NT2/D1 (cell line): ENCODE measurements at regions not wholly inside any gene's neighbourhood (a gene's known extent, or its start where the extent isn't known, plus 50 kb on each side); places are given as distances from the start of the nearest gene placed in this dataset.

Experiments
- DNase-seq: peaks from one replicate; pipeline ENCODE4 v3.0.0-alpha.2; 2011; ENCODE audit warnings: low read depth, low spot score
- H3K27me3 ChIP-seq: 2 replicates; pipeline ENCODE4 v1.6.0; 2011; ENCODE audit warnings: mild to moderate bottlenecking; ENCODE audit not compliant: insufficient read length, insufficient read depth
- H3K36me3 ChIP-seq: 2 replicates; pipeline ENCODE4 v1.6.1; 2011; ENCODE audit warnings: mild to moderate bottlenecking, low read length, mixed read lengths; ENCODE audit not compliant: insufficient read depth, insufficient read length
- H3K4me1 ChIP-seq: 2 replicates; pipeline ENCODE4 v1.5.1; 2011; ENCODE audit not compliant: insufficient read depth, insufficient read length
- H3K4me3 ChIP-seq: 2 replicates; pipeline ENCODE4 v1.5.1; 2011; ENCODE audit warnings: low read depth; ENCODE audit not compliant: insufficient read length
- H3K9ac ChIP-seq: 2 replicates; pipeline ENCODE4 v1.6.0; 2011; ENCODE audit warnings: low read depth; ENCODE audit not compliant: insufficient read length
- H3K9me3 ChIP-seq: 2 replicates; pipeline ENCODE4 v1.5.1; 2011; ENCODE audit warnings: mild to moderate bottlenecking, low read length; ENCODE audit not compliant: insufficient read depth
- SUZ12 ChIP-seq: IDR thresholded peaks from 2 replicates; pipeline ENCODE4 v1.6.1; 2011; ENCODE audit not compliant: insufficient read length, insufficient read depth; ENCODE audit errors: extremely low read depth
- YY1 ChIP-seq: IDR thresholded peaks from 2 replicates; pipeline ENCODE4 v1.6.1; 2011; ENCODE audit not compliant: insufficient read length, insufficient read depth
- ZNF274 ChIP-seq: IDR thresholded peaks from 2 replicates; pipeline ENCODE4 v1.6.1; 2011; ENCODE audit warnings: mild to moderate bottlenecking, low read depth, low read length

DNA sequence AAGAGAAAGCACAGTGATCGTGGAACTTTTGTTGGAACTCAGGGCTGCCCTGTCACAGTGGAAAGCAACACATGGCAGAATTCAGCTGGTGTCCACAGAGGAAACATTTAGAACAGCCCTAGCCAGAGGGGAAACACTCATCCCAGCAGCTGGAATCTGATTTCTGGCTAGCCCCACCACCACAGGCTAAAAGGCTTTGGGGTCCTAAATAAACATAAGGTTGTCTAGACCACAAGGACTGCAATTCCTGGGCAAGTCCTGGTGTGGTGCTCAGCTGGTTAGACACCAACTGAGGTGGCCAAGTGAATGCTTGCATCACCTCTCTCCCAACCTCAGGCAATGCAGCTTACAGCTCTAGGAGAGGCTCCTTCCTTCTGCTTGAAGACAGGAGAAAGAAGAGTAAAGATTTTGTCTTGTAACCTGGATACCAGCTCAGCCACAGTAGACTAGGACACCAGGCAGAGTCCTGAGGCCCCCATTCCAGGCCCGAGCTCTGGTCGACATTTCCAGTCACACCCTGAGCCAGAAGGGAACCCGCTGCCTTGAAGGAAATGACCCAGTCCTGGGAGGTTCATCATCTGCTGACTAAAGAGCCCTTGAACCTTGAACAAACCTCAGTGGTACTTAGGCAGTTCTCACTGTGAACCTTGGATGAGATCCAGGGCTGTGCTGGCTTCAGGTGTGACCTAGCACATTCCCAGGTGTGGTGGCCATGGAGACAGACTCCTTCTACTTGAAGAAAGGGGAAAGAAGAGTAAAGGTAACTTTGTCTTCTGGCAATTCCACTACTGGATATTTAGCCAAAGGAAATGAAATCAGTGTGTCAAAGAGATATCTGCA, 85.4 kb upstream of the PLXNC1 start:
- DNase-seq, result no peak
- TF ChIP-seq YY1 (no peak), ZNF274 (no peak), SUZ12 (no peak)
- no peaks in the 10 kb centered on the region for H3K4me1 ChIP-seq
- H3K27me3 ChIP-seq, result no peaks in the 10 kb centered on the region
- no peak overlapping the region for H3K9ac ChIP-seq
- no peaks in the 10 kb centered on the region for H3K36me3 ChIP-seq
- H3K9me3 ChIP-seq, result no peaks in the 10 kb centered on the region; the same call in 1 of the 2 replicates
- no peak overlapping the region for H3K4me3 ChIP-seq

DNA sequence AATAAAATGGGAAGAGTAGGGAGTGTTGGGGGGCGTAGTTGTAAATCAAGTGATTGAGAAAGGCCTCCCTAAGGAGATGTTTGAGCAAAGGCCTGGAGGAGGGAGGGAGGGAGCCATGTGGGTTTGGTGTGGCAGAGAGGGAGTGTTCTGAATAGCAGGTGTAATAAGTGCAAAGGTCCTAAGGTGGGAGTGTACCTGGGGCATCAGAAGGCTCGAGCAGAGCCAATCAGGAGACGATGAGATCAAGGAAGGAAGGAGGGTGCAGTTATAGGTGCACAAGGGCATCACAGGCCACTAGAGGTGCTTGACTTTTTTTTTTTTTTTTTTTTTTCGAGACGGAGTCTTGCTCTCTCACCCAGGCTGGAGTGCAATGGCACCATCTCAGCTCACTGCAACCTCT, 77.9 kb upstream of the PLXNC1 start:
- Histone ChIP-seq H3K9ac (no peak overlapping the region), H3K27me3 (no peaks in the 10 kb centered on the region), H3K4me3 (no peak overlapping the region), H3K9me3 (no peaks in the 10 kb centered on the region), H3K4me1 (no peaks in the 10 kb centered on the region), H3K36me3 (no peaks in the 10 kb centered on the region)
- DNase-seq, result no peak
- TF ChIP-seq SUZ12 (no peak), YY1 (no peak), ZNF274 (no peak)

DNA sequence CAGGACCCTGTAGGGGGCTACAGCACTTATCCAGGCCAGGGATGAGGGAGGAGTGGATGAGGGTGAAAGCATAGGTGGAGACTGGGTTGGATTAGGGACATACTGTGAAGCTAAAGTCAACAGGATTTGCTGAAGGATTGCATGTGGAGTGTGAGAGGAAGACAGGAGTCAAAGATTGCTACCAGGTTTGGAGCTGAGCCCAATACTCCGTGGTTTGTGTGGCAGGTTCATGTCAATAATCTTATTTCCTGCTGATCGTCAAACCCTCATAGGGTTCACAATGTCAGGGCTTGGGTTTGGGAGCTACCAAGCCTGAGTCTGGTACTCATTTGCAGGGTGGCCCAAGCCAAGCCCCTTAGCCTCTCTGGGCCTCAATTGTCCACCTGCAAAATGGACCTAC, 77.1 kb upstream of the PLXNC1 start:
- no peaks in the 10 kb centered on the region for H3K27me3 ChIP-seq
- DNase-seq, result no peak
- H3K9ac ChIP-seq, result no peak overlapping the region
- H3K4me3 ChIP-seq, result no peak overlapping the region
- H3K4me1 ChIP-seq, result no peaks in the 10 kb centered on the region
- H3K36me3 ChIP-seq, result no peaks in the 10 kb centered on the region
- no peak for TF ChIP-seq ZNF274
- no peak for TF ChIP-seq SUZ12
- no peak for TF ChIP-seq YY1
- H3K9me3 ChIP-seq, result no peaks in the 10 kb centered on the region

DNA sequence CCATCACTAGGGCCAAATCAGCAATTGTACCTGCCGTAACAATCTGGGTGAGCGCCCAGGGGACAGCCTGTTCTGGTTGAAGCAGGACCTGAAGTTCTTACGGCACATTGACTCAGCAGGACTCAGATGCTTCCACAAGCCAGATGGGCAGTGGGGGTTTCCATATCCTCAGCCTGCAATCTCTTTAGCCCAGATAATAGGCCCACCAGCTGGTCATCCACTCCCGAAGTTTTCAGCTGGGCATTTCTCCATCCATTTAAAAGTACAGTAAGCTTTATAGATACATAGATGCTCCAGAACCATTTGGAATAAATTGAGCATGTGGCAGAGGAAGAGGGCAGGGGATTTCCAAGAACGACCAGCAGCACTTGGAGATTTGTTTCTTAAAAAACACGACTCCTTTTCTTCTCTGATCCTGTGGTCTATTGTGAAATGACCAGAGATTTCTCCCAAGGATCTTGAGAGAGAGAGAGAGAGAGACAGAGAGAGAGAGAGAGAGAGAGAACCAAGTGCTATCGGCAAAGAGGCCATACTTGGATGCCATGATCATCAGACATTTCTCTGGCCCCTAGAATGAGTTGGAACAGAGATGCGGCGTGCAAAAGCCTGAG, 74.8 kb upstream of the PLXNC1 start:
- Histone ChIP-seq H3K9ac (no peak overlapping the region), H3K4me3 (no peak overlapping the region), H3K4me1 (no peaks in the 10 kb centered on the region), H3K36me3 (no peaks in the 10 kb centered on the region), H3K27me3 (no peaks in the 10 kb centered on the region), H3K9me3 (no peaks in the 10 kb centered on the region)
- TF ChIP-seq YY1 (no peak), SUZ12 (no peak), ZNF274 (no peak)
- DNase-seq, result no peak

DNA sequence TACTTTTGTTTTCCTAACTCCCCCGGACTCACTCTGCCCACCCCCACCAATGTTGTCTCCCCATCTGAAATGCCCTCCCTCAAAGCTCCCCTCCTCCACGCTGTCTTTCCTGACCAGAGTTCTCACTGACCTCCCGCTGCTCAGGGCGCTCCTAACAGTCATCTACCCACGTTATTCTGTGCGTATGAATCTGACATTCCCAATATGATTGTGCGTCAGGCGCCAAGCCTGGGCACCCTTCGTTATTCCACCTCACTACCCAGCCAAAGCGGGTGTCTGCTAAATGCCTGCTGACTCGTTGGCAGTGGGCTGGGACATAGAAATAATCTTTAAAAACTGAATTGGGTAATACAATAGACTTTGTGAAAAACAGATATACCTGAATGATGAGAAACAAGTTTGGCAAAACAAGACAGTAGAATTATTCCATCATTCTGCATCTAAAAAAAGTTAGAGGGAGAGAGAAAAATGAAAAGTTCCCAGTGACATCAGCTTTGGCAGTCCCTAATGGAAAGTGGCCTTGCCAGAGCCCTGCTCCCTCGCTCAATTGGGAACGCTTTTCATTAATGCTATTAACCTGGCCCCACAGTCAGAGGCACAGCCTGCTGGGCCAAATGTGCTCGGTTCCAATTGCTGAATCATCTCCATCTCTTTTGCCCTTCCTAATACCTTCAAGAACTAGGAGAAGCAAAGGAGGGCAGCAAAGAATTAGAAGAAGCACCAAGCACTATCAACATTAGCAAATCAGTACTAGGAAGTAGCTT, 74.0 kb upstream of the PLXNC1 start:
- H3K9me3 ChIP-seq, result no peaks in the 10 kb centered on the region

DNA sequence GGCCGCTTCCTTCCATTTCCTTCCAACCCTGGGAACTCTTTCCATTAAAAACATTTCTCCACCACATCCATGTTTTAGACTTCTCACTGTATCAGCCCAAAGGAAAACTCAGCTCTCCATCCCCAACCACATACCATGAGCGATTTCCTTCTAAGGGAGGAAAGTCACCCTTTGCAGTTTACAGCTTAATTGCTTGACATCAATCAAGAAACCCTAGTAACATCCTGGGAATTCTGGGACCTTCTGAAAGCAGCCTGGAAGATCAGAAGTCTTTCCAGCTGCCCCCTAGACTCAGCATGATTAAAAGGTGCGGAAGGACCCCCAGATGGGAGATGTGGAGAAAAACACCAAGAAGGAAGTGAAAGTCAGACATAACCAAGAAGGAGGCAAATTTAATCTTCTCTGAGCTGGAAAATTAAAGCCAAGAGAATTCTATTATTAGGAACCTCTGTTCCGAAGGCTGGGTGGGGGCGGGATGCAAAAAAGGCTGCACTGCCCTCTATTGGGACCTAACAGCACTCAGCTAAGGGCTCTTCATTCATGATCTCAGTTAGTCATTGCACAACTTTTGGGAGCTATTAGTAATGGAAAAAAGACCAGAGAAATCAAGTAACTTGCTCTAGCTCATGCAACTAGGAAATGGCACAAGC, 73.3 kb upstream of the PLXNC1 start:
- Histone ChIP-seq H3K27me3 (no peaks in the 10 kb centered on the region), H3K9me3 (no peaks in the 10 kb centered on the region), H3K4me1 (no peaks in the 10 kb centered on the region), H3K36me3 (no peaks in the 10 kb centered on the region), H3K4me3 (no peak overlapping the region), H3K9ac (no peak overlapping the region)
- peak; percentile 38 for DNase-seq
- no peak for TF ChIP-seq ZNF274
- TF ChIP-seq SUZ12, result no peak
- TF ChIP-seq YY1, result no peak

More for the DNA sequence above, 74.0 kb upstream of the PLXNC1 start:
- Histone ChIP-seq H3K36me3 (no peaks in the 10 kb centered on the region), H3K27me3 (no peaks in the 10 kb centered on the region), H3K4me1 (no peaks in the 10 kb centered on the region), H3K9ac (no peak overlapping the region), H3K4me3 (no peak overlapping the region)
- TF ChIP-seq ZNF274, result no peak
- no peak for TF ChIP-seq YY1
- no peak for TF ChIP-seq SUZ12
- DNase-seq, result no peak

DNA sequence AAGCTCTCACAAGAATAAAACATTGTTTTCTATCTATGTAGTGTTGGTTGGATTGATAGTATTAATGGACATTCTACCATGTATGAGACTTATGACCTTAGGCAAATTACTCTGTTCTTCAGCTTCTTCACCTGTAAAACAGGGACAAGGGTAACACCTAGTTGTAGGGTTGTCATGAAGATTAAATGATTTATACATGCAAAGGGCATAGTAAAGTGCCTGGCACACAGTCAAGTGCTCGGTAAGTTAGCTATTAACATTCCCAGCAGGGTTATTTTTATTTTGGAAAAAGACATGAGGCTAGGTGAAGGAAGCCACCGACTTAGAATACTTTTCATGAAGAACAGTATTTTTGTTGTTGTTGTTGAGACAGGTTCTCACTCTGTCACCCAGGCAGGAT, 71.2 kb upstream of the PLXNC1 start:
- Histone ChIP-seq H3K4me3 (no peak overlapping the region), H3K36me3 (no peaks in the 10 kb centered on the region), H3K9ac (no peak overlapping the region), H3K9me3 (no peaks in the 10 kb centered on the region), H3K27me3 (no peaks in the 10 kb centered on the region), H3K4me1 (no peaks in the 10 kb centered on the region)
- TF ChIP-seq ZNF274 (no peak), SUZ12 (no peak), YY1 (no peak)
- DNase-seq, result no peak
